GM21447 (cell line): ENCODE measurements at regions not wholly inside any gene's neighbourhood (a gene's known extent, or its start where the extent isn't known, plus 50 kb on each side); places are given as distances from the start of the nearest gene placed in this dataset.
"Not testable (repeated sequence)": the region's sequence is repeated elsewhere in the genome, so short reads cannot be mapped to it uniquely, and the experiment has no call there.

Experiments used
- ATAC-seq: cut with Tn5 transposase; IDR thresholded peaks from one replicate; pipeline ENCODE4 v1.9.1; 2021; ENCODE audit not compliant: unreplicated experiment

- peak; percentile 93 for ATAC-seq
These were observed 60.8 kb upstream of the CCDC179 start for GRCh38 chr11:22920939-22921565.

- no peak for ATAC-seq
These were observed 62.4 kb upstream of the CCDC179 start for GRCh38 chr11:22922672-22923071.

- ATAC-seq, result no peak
These were observed 63.3 kb upstream of the CCDC179 start for GRCh38 chr11:22923561-22923960.

- ATAC-seq, result no peak
These were observed 66.1 kb upstream of the CCDC179 start for GRCh38 chr11:22926341-22926740.

DNA sequence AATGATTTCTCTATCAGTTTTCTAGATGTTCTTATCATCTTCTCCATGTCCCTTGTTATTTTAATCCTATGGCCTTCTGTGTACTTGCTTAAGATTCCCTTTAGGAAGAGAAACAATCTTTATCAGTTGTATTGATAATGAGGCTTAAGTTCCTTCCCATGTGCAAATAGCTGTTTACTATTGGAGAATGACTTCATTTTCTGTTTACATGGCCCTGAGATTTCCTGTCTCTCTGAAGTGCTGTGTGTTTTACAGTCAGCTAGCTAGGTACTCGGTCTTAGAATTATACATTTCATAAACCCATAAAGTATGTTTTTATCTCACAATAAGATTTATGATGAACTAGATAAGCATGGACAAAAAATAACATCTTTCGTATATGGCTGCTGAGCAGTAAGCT is 67.5 kb upstream of the CCDC179 start:
- no peak for ATAC-seq

GRCh38 chr11:22928207-22928917 is 68.1 kb upstream of the CCDC179 start:
- no peak for ATAC-seq

GRCh38 chr11:22930816-22931594 is 70.7 kb upstream of the CCDC179 start:
- peak; percentile 95 for ATAC-seq

DNA sequence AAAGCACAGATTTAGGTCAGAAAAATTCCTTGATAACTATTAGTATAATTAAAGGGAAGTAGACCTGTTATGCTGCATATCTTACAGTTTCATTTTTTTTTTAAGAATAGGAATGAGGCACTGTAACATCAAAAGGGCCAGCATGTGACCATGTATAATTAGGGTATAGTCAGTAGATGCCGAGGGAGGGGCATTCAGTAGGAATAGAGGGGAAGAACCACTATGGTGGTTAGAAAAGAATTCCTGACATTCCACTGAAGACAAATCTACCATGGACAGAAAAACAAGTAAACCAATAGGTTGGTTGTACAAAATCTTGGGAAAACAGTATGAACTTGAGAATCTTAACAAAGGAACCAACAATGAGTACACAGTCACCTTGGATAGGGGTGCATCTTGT is 78.4 kb upstream of the CCDC179 start:
- no peak for ATAC-seq

- not testable (repeated sequence) for ATAC-seq
These were observed 81.3 kb upstream of the CCDC179 start for GRCh38 chr11:22941544-22941943.

- ATAC-seq, result no peak
These were observed 97.5 kb upstream of the CCDC179 start for GRCh38 chr11:22957786-22958185.

DNA sequence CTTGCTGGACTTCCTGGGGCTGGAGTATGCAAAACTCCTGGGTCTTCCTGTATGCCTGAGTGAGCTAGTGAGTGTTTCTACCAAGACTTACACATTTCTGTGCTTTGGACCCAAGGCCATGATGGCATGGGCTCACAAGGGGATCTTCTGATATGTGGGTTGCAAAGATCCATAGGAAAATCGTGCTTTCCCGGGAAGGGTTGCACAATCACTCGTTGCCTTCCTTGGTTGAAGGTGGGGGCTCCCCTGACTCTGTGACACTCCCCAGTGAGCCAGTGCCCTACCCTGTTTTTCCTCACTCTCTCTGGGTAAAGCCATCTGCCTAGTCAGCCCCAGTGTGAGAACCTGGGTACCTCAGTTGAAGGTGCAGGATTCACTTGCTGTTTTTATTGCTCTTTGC is 114.0 kb upstream of the CCDC179 start:
- no peak for ATAC-seq

GRCh38 chr11:22976146-22976545 is 115.9 kb upstream of the CCDC179 start:
- ATAC-seq, result no peak

DNA sequence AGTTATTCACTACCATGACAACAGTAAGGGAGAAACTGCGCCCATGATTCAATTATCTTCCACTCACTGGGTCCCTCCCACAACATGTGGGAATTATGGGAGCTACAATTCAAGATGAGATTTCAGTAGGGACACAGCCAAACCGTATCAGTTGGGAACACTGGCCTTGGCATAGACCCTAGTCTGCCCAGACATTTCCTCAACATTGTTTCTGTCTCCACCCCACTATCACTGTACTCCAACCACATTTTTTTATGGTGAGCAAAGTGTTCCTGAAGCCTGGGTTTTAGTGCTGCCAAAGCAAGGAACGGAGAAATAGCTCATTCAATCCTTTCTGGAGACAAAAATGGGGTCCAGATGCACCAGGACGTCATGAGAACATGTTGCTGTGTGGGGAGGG is 122.6 kb upstream of the CCDC179 start:
- no peak for ATAC-seq

- no peak for ATAC-seq
These were observed 123.8 kb upstream of the CCDC179 start for GRCh38 chr11:22984045-22984444.

DNA sequence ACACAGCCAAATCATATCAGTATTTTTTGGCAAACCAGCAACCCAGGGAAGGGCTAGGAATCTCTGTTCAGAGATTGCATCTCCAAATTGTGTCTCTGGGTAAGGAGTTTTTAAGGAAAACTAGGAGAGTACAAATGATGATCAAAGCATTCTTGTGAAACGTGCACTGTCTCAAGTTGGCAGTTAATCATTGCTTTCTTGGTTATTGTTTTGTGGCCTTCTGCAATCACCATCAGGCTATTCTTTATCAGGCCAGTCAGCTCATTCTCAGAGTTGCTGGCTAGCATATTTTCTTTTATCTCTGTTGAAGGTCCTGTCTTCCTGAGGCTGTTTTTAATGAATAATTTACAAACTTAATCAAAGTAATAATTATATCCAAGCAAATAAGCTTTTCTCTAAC is 129.1 kb upstream of the CCDC179 start:
- no peak for ATAC-seq

DNA sequence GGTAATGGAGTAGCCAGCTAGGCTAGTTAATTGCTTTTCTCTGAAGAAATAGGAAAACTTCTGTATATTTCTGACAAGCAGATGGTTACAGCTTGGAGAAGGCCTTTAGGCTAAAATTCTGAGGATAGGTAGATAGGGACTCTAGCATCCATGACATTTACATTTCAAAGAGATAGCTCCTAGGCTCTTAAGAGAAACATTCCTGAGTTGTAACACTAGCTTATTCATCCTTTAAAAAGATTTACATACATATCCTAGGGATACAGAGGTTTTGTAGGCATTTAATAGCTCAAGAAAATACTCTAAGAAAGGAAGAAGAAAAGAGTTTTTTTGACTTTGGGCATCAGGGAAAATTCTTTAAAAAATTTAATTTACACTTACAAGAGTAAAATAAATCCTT is 130.9 kb upstream of the CCDC179 start:
- no peak for ATAC-seq

DNA sequence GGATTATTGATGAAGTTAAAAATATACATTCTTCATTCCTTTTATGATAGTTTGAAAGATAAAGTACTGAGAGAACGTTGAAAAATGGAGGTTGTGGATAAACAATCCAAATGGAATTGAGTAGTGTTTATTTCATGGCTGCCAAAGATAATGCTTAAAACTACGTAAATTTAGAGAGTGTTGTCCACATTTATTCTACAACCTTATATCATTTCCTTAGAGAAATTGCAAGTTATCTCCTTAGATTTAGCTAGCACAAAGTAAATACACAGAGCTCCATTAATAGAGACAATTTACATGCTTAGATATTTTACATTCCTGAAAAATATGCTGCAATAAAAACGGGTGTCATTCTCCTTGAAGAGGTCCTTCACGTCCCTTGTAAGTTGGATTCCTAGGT is 146.5 kb upstream of the CCDC179 start:
- no peak for ATAC-seq

DNA sequence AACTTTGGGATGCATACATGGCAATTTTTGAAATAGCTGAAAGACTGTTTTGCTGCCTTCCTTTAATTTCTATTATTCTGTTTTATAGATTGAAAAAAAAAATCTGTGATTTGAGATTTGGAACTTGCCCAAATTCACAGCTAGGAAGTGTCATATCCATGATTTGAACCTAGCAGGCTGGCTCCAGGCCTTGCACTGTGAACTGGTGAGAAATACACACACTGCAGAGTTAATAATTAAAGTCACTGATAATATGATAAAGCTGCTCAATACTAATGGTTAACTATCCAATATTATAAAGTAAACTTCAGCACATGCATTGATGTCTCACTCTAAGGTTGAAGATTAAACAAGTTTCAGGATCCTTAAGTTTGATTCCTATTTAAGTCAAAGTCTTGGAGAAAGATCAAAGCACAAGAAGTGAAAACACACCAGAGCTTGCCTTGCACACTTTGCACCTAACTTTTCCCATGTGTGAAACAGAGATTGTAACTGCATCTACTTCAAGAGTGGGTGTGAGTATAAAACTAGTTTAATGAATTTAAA is 150.6 kb upstream of the CCDC179 start:
- ATAC-seq, result no peak

DNA sequence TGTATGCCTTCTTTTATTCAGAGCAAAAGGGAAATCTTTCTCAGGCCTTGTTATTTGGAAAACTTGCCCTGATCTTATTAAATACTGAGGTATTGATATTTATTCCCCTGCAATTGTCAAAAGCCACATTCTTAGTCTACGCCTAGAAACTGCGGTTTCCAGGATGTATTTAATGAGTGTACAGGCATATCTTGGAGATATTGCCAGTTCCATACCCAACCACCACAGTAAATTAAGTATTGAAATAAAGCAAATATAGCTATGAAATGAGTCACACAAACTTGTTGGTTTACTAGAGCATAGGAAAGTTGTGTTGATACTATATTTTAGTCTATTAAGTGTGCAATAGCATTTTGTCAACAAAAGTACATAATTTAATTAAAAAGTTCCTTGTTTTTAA is 152.7 kb upstream of the CCDC179 start:
- ATAC-seq, result no peak

DNA sequence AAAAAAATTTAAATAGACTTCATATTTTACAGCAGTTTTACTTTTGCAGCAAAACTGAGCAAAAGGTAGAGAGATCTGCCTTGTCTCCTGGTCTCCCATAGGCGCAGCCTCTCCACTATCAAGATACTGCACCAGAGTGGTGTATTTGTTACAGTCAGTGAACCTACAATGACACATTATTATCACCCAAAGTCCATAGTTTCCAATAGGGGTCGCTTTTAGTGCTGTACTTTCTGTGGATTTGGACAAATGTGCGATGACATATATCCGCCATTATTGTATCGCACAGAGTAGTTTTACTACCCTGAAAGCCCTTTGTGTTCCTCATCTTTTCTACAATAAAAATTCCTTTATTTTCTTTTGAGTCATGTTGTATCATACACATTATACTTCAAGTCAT is 153.2 kb upstream of the CCDC179 start:
- ATAC-seq, result no peak

DNA sequence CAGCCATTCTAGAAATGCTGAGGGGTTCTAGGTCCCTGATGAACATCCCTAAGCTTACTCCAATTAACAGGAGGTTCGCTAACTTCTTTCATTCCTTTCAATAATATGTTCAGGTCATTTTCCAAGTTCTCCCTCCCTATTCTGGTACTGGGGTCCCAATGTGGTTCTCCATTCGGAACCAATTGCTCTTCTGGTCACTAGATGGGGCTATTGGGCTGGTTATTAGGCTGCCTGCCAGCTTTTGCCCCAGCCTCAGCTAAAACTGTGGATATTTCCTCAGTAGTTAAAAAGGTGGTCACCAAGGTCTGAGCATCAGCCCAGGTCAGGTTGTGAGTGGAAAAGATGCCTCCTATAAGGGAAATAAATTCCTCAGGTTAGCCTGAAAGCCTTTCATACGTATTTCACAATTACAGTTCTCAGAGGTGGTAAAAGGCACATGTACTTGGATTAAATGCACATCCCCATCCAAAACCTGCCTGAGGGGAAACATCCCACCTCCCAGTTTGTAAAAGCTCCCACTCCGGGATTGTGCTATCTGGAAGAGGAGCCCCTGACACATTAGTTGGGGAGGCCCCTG is 161.1 kb upstream of the CCDC179 start:
- no peak for ATAC-seq

GRCh38 chr11:23022854-23023253 is 162.6 kb upstream of the CCDC179 start:
- no peak for ATAC-seq
